Stimulated activated memory B cell treated with anti-CD40 and anti-IgM and Interleukin-4, amounts not matched to agents 10 μg/mL and 1 μg/mL and 100 μg/mL, for 72 hours (primary cell): ENCODE measurements at regions not wholly inside any gene's neighbourhood (a gene's known extent, or its start where the extent isn't known, plus 50 kb on each side); places are given as distances from the start of the nearest gene placed in this dataset.

Experiments used
- ATAC-seq: fragments of 150-1000 bp; cut with Tn5 transposase; 2 replicates; pipeline ENCODE4 v1.10.0; 2021
- H3K27ac Mint-ChIP-seq: one replicate; pipeline ENCODE4 v1.8.0; 2022; ENCODE audit warnings: mild to moderate bottlenecking, mixed read lengths
- H3K27me3 Mint-ChIP-seq: one replicate; pipeline ENCODE4 v1.8.0; 2022; ENCODE audit warnings: mixed read lengths
- H3K36me3 Mint-ChIP-seq: one replicate; pipeline ENCODE4 v1.8.0; 2022; ENCODE audit warnings: mixed read lengths
- H3K4me1 Mint-ChIP-seq: one replicate; pipeline ENCODE4 v1.8.0; 2022; ENCODE audit warnings: mixed read lengths
- H3K4me3 Mint-ChIP-seq: one replicate; pipeline ENCODE4 v1.8.0; 2022; ENCODE audit warnings: mild to moderate bottlenecking, moderate library complexity, mixed read lengths
- H3K9me3 Mint-ChIP-seq: one replicate; pipeline ENCODE4 v1.8.0; 2022; ENCODE audit warnings: mixed read lengths

DNA sequence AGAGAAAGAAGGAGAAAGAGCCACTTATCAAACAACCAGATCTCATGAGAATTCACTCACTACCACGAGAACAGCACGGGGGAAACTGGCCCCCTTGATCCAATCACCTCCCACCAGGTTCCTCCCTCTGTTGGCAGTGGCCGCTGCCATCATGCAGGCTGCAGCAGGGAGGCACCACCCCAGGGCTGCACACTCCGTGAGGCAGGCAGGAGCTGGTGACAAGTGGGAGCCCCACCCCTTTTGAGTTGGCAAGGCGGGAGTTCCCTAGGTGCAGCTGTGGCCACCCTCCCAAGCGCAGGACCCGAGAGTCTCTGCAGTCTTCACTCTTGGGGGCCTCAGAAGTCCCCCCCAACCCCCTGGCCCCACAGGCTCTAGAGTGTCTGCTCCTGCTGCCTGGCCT is 83.9 kb upstream of the GJB5 start:
- Mint-ChIP-seq H3K27ac (no peak overlapping the region), H3K27me3 (peaks cover 30% of the 10 kb centered on the region), H3K36me3 (no peaks in the 10 kb centered on the region), H3K9me3 (peaks cover 18% of the 10 kb centered on the region), H3K4me1 (no peaks in the 10 kb centered on the region), H3K4me3 (no peak overlapping the region)
- ATAC-seq: no peak

- Mint-ChIP-seq H3K4me3 (no peak overlapping the region), H3K27ac (no peak overlapping the region), H3K36me3 (no peaks in the 10 kb centered on the region), H3K4me1 (no peaks in the 10 kb centered on the region), H3K9me3 (peaks cover 18% of the 10 kb centered on the region), H3K27me3 (peaks cover 35% of the 10 kb centered on the region)
- no peak for ATAC-seq
Measured at GRCh38 chr1:34671887-34672286, 83.0 kb upstream of the GJB5 start.

GRCh38 chr1:34681480-34682451 is 73.1 kb upstream of the GJB5 start:
- no peak overlapping the region for H3K4me3 Mint-ChIP-seq
- H3K27me3 Mint-ChIP-seq: peaks cover 29% of the 10 kb centered on the region
- H3K27ac Mint-ChIP-seq: no peak overlapping the region
- peak; percentile 50 for ATAC-seq
- no peaks in the 10 kb centered on the region for H3K36me3 Mint-ChIP-seq
- no peaks in the 10 kb centered on the region for H3K9me3 Mint-ChIP-seq
- no peaks in the 10 kb centered on the region for H3K4me1 Mint-ChIP-seq

GRCh38 chr1:34682452-34683223 is 72.2 kb upstream of the GJB5 start:
- Mint-ChIP-seq H3K27ac (no peak overlapping the region), H3K27me3 (peaks cover 29% of the 10 kb centered on the region), H3K4me1 (no peaks in the 10 kb centered on the region), H3K4me3 (no peak overlapping the region), H3K9me3 (no peaks in the 10 kb centered on the region), H3K36me3 (no peaks in the 10 kb centered on the region)
- no peak for ATAC-seq

- no peak overlapping the region for H3K4me3 Mint-ChIP-seq
- H3K27me3 Mint-ChIP-seq: peaks cover 29% of the 10 kb centered on the region
- H3K27ac Mint-ChIP-seq: no peak overlapping the region
- H3K36me3 Mint-ChIP-seq: no peaks in the 10 kb centered on the region
- no peak for ATAC-seq
- H3K4me1 Mint-ChIP-seq: no peaks in the 10 kb centered on the region
- H3K9me3 Mint-ChIP-seq: no peaks in the 10 kb centered on the region
Measured at GRCh38 chr1:34683616-34684015, 71.2 kb upstream of the GJB5 start.

GRCh38 chr1:34684266-34684665 is 70.6 kb upstream of the GJB5 start:
- Mint-ChIP-seq H3K27me3 (peaks cover 24% of the 10 kb centered on the region), H3K4me1 (no peaks in the 10 kb centered on the region), H3K36me3 (no peaks in the 10 kb centered on the region), H3K4me3 (no peak overlapping the region), H3K9me3 (no peaks in the 10 kb centered on the region), H3K27ac (no peak overlapping the region)
- no peak for ATAC-seq

DNA sequence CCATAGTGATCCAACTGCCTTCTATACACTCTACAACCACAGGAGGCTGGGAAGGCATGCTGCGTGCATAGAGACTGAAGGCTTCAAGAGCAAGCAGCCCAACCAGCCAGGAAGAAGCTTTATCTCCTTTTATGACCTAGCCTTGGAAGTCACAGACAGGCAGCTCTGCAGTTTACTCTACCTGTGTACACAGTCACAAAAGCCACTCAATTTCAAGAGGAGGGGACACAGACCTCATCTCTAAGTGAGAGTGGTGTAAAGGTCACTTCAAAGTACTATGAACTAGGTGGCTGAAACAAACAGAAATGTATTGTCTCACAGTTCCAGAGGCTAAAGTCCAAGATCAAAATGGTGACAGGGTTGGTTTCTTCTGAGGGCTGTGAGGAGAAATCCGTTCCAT is 69.6 kb upstream of the GJB5 start:
- H3K27ac Mint-ChIP-seq: no peak overlapping the region
- H3K27me3 Mint-ChIP-seq: peaks cover 22% of the 10 kb centered on the region
- no peak overlapping the region for H3K4me3 Mint-ChIP-seq

DNA sequence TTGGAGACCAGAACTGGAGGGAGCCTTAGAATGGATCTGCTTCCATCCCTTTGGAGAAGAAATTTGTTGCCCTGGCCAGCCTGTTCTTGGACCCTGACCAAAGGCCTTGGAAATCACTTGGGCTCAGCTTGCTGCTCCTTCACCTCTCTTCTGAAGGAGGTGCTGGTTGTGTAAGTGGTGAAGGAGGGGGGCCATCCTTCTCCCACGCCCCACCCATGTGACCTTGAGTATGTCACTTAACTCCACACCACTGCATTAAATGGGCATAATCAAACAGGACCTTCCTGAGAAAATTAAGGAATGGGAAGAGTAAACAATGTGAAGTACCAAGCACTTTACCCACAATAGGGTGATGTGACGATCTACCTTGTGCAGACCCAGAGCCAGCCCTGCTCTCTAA is 68.3 kb upstream of the GJB5 start:
- Mint-ChIP-seq H3K36me3 (no peaks in the 10 kb centered on the region), H3K4me1 (no peaks in the 10 kb centered on the region), H3K27me3 (peaks cover 31% of the 10 kb centered on the region), H3K27ac (no peak overlapping the region), H3K4me3 (no peak overlapping the region), H3K9me3 (no peaks in the 10 kb centered on the region)
- no peak for ATAC-seq

More for the DNA sequence above, 69.6 kb upstream of the GJB5 start:
- no peaks in the 10 kb centered on the region for H3K9me3 Mint-ChIP-seq
- no peak for ATAC-seq
- no peaks in the 10 kb centered on the region for H3K36me3 Mint-ChIP-seq
- H3K4me1 Mint-ChIP-seq: no peaks in the 10 kb centered on the region

GRCh38 chr1:34688006-34688741 is 66.7 kb upstream of the GJB5 start:
- no peaks in the 10 kb centered on the region for H3K9me3 Mint-ChIP-seq
- ATAC-seq: no peak
- H3K4me3 Mint-ChIP-seq: no peak overlapping the region
- no peaks in the 10 kb centered on the region for H3K36me3 Mint-ChIP-seq
- H3K4me1 Mint-ChIP-seq: no peaks in the 10 kb centered on the region
- H3K27ac Mint-ChIP-seq: no peak overlapping the region
- H3K27me3 Mint-ChIP-seq: peaks cover 31% of the 10 kb centered on the region

- Mint-ChIP-seq H3K27me3 (peaks cover 31% of the 10 kb centered on the region), H3K4me3 (no peak overlapping the region), H3K4me1 (no peaks in the 10 kb centered on the region), H3K36me3 (no peaks in the 10 kb centered on the region), H3K27ac (no peak overlapping the region), H3K9me3 (peaks cover 3% of the 10 kb centered on the region)
- ATAC-seq: no peak
Measured at GRCh38 chr1:34690269-34690668, 64.6 kb upstream of the GJB5 start.

- H3K27ac Mint-ChIP-seq: no peak overlapping the region
- peaks cover 44% of the 10 kb centered on the region for H3K27me3 Mint-ChIP-seq
- H3K4me3 Mint-ChIP-seq: no peak overlapping the region
- no peaks in the 10 kb centered on the region for H3K36me3 Mint-ChIP-seq
- H3K9me3 Mint-ChIP-seq: peaks cover 7% of the 10 kb centered on the region
- H3K4me1 Mint-ChIP-seq: no peaks in the 10 kb centered on the region
- no peak for ATAC-seq
Measured at GRCh38 chr1:34693081-34693480, 61.8 kb upstream of the GJB5 start.

DNA sequence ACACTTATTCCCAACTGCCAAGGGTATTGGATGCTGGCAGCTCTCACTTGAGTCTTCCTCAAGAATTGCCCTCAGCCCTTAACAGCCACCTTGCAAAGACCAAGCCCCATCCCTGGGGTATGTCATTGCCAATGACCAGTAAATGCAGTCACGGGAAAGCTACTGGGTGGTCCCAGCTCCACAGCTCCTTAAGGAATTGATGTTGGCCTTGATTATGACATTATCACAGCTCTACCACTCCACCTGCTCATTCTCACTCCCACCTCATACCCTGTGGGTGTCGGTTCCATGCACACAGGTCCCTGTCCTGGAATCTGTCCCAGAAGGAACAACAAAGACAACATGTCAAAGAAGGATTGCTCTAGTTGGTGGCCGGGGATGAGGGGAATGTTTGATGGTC is 60.5 kb upstream of the GJB5 start:
- ATAC-seq: no peak
- H3K36me3 Mint-ChIP-seq: no peaks in the 10 kb centered on the region
- H3K9me3 Mint-ChIP-seq: peaks cover 7% of the 10 kb centered on the region
- H3K4me1 Mint-ChIP-seq: no peaks in the 10 kb centered on the region
- no peak overlapping the region for H3K27ac Mint-ChIP-seq
- peaks cover 50% of the 10 kb centered on the region for H3K27me3 Mint-ChIP-seq
- no peak overlapping the region for H3K4me3 Mint-ChIP-seq

DNA sequence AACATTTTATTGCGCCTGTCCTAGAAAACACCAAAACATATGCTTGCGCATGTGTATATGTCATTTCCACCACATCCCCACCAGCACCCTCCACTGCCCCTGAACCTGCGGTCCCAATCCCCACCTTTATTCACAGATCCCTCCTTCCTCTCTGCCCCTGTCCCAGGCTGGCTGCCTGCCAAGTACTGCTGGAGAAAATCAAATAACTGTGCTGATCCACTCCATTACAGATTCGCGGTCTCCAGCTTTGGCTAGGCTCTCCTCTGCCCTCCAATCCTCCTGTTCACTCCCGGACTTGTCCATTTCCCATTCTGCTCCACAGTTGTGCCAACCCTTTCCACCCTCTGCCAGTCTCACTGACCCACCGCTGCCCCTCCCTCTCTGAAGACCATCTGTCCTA is 59.3 kb upstream of the GJB5 start:
- Mint-ChIP-seq H3K36me3 (no peaks in the 10 kb centered on the region), H3K27ac (no peak overlapping the region), H3K4me3 (no peak overlapping the region), H3K9me3 (peaks cover 7% of the 10 kb centered on the region), H3K27me3 (peaks cover 57% of the 10 kb centered on the region), H3K4me1 (no peaks in the 10 kb centered on the region)
- ATAC-seq: no peak

GRCh38 chr1:34696230-34696629 is 58.6 kb upstream of the GJB5 start:
- H3K27me3 Mint-ChIP-seq: peaks cover 52% of the 10 kb centered on the region
- H3K4me3 Mint-ChIP-seq: no peak overlapping the region
- ATAC-seq: no peak
- no peak overlapping the region for H3K27ac Mint-ChIP-seq
- no peaks in the 10 kb centered on the region for H3K36me3 Mint-ChIP-seq
- H3K4me1 Mint-ChIP-seq: no peaks in the 10 kb centered on the region
- H3K9me3 Mint-ChIP-seq: peaks cover 7% of the 10 kb centered on the region

DNA sequence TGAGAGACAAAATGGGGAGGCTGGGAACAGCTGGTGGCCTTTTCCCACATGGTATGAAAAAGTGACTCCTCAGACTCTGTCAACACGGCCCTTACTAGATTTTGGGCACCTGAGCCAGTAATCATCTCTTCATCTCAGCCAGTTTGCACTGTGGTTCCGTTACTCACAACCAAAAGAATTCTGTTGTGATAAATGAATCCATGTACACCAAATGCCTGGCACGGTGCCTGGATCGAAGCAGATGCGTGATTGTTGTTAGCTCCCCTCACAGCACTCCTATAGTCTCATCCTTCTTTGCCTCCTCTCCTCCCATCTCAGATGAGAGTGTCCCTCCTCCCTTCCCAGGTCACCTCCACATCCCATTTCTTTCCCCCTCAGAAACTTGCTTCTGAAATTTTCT is 57.9 kb upstream of the GJB5 start:
- Mint-ChIP-seq H3K36me3 (no peaks in the 10 kb centered on the region), H3K9me3 (peaks cover 7% of the 10 kb centered on the region), H3K27ac (no peak overlapping the region), H3K4me1 (no peaks in the 10 kb centered on the region), H3K4me3 (no peak overlapping the region), H3K27me3 (peaks cover 52% of the 10 kb centered on the region)
- ATAC-seq: no peak
